ENCODE measurements at regions not wholly inside any gene's neighbourhood (a gene's known extent, or its start where the extent isn't known, plus 50 kb on each side); places are given as distances from the start of the nearest gene placed in this dataset.

DNA sequence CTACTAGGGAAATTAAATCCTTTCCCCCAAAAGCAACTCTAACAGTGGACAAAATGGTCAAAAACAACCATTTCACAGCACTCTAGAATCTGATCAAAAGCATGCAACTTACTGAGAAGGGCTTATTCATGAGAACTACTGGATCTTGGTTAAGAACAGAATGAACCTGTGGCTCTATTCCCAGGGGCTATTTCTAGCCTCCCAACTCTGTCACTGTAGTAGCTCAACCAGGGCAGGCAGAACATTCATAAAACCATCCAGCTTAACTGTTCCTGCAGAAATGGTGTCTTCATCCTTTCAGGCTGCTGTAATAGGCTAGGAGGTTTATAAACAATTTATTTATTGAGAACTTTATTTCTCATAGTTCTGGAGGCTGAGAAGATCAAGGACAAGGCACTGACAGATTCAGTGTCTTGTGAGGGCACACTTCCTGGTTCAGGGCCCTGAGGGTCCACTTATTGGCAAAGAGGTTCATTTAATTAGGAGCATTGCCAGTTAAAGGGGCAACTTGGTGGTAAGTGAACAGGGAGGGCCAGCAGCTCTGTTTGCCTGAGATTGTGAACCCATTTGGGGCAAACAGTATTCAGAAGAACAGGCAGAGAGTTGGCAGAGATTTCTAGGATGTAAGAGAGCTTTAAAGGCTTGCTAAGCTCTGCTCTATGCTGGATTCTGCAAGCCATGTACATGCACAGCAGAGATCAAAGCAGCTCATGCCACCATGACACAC lies 238.5 kb upstream of the FBXL7 start:
- DNase-seq (ENCODE audit: low spot score) = no peak

DNA sequence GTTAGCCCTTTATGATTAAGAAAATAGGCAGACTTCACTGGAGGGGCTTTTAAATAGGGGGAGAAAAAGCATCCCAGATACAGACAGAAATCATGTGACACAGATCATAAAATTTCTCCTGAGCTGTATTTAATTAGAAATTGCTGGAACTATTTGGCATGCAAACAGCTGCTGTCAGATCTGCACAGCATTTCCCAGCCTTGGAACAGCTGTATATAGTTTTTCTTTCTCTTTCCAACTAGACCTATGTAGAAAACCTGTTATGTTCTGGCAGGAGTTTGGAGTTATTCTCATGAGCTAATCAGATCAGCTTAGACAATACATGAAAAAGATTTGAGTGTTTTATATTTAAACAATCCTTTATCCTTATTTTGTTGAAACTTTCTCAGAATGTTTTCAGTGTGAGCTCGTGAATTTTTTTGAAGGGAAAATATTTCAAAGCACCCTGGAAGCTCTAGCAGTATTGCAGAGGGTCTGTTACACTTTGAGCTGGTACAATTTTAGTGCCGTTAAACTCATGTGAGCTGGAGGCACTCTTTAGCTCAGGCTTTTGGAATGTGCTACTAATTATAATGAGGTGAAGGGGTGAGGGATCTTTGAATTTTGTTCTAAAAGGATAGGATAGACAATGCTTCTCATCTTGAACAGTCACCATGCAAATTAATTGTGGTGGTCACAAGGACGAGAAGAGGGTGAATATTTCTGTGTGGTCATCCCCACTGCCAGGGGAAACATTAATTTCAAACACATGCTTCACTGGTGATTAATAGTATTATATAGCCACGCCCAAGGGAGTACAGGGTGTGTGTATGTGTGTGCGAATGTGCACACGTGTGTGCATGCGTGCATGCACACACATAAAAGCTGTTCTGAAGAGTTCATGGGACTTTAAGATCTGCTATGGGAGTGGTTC lies 239.4 kb upstream of the FBXL7 start:
- no peak for DNase-seq (ENCODE audit: low spot score)

DNA sequence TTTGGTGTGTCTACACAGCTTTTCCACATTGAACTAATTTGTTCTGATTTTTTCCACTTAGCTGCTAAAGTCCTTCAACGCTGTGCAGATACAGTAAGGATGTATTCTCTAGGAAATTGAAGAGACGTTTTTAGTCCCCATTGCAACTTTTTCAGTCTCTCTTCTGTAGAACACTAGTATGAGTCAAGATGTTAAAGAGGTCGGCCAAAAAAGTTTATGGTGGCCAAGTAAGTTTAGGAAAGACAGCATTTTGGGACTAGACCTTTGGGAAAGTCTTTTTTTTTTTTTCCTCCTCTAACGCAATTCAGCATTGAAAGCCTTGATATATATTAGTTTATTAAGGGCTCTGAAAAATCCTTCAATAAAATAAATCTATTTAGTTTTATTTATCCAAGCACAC lies 243.5 kb upstream of the FBXL7 start:
- no peak for DNase-seq (ENCODE audit: low spot score)

DNA sequence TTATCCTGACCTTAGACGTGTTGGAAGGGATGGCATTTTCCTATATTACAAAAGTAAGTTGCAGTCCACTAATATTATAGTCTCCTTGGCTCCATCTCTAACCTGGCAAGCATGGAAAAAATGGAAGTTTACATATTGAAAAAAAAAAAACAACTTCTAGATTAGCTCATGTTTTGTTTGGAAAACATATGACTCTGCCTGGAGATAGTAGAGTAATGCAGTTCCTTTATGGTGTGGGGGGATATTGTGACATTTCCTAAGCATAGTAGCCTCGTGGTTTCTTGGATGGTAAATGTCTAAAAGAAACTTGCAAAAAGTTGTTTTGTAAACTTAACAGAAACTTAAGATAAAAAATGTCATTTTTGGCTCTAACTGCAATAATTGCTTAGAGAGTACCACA lies 244.4 kb upstream of the FBXL7 start:
- no peak for DNase-seq (ENCODE audit: low spot score)

DNA sequence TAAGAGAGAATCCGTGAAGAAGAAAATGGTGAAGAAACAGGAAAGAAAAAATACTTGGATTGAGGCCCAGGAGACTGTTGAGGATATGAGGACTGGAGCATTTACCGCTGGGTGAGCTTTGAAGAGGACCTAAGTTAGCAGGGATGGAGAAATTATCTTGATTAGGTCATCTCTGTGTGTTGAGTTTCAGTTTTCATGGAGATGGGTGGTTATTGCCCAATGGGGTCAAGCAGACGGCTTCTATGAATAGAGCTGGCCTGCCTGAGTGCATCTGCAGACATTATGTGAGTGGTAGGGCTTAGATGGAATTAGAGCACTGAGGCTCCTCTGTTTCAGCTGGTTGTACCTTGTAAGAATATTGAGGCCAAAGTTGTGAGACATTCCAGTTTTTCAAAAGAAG lies 245.4 kb upstream of the FBXL7 start:
- no peak for DNase-seq (ENCODE audit: low spot score)

DNA sequence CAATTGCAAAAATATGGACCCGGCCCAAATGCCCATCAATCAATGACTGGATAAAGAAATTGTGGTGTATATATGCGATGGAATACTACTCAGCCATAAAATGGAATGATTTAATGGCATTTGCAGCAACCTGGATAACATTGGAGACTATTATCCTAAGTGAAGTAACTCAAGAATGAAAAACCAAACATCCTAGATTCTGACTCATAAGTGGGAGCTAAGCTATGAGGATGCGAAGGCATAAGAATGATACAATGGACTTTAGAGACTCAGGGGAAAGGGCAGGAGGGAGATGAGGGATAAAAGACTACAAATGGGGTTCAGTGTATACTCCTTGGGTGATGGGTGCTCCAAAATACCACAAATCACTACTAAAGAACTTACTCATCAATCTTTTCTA lies 247.6 kb upstream of the FBXL7 start:
- DNase-seq (ENCODE audit: low spot score) = no peak

DNA sequence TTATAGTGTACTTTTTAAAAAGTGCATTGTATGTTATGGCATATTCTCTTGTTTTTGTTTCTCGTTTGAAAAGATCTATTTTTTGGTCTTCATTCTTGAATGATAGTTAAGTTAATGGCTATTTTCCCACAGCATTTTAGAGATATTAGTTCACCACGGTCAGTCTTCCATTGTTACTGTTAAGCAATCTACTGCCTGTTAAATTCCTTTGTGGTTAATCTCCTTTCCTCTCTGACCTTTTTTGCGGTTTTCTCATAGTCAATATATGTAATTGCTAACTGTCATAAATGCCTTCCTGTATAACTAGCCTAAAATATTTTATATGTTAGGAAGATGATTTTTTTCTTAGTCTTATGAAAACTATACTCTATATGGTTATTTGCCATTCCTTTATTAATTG lies 250.8 kb upstream of the FBXL7 start:
- no peak for DNase-seq (ENCODE audit: low spot score)

DNA sequence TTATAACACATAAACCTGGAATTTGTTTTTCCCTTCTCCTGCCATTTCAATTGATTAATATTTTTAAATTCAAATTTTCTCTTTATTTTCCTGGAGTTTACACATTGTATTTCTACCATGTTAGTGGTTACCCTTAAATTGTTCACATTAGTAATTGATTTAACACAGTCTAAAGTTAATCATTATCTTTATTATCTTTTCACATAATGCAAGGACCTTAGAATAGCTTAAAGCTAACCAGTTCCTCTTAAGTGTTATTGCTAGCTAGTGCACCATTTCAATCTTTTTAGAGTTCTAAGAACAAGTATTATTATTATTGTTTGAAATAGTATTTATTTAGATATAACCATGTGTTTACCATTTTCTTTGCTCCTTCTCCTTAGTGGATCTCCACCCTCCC lies 251.2 kb upstream of the FBXL7 start:
- DNase-seq (ENCODE audit: low spot score) = no peak

DNA sequence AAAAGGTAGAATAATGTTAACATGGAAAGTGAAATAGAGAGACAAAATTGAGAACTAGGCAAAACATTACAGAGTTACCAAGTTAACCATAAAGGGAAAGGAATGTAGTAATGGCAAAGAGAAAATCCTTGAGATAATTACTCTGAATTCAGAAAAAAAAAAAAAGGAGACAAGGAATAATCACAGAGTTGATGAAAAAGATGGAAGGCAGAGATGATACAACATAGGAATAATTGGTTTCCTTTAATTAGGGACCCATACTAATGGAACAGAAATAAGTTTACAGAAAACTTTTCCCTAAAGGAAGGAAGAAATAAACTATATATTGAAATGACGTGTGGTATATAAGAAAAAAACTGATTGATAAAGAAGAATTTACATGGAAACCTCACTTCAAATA lies 254.1 kb upstream of the FBXL7 start:
- no peak for DNase-seq (ENCODE audit: low spot score)

DNA sequence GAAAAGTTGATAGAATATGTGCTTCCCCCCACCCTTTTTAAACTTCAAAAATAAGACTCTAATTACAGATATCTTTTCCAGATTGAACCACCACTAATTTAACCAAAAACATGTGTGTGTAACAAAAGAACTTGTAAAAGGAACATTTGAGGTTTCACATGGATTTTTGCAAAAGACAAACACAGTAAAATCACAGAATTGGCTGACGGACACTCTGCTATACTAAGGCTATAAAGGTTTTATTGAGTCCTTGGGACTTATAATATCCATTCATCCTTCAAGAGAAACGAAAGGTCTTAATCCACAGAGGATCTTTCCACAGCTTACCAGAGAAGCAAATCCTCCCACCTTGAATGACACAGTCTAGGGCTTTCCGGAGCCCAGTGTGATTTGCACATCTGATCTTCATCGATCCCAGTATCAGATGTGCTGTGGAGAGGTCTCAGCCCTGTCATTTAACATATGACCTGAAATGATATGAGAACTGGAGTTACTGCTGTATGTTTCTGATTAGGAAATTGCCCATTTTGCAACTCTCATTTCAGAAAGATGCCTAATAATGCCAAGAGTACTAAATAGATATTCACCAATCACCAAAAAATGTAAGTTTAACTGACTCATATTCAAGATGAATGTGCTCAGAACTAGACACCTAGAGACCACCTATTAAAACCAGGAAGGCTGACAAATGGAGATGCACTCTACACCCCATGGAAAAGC lies 256.5 kb upstream of the FBXL7 start:
- DNase-seq (ENCODE audit: low spot score) = no peak

DNA sequence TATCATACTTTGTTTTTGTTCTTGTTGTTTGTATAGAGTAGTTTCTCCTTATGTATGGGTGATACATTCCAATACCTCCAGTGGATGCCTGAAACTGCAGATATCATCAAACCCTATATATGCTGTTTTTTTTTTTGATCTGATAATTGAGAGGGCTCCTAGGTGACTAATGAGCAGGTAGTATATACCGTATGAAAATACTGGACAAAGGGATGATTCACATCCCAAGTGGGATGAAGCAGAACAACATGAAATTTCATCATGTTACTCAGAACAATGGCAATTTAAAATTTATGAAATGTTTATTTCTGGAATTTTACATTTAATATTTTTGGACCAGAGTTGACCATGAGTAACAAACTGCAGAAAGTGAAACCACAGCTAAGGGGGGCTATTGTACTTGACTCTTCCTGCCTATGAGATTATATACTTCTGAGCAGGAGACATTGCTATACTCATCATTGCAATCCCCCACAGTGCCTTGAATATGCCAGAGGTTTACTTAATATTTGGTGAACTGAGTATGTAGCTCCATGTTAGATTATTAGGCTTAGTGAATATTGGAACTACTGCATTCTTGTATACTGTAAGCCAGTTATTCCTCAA lies 258.7 kb upstream of the FBXL7 start:
- DNase-seq (ENCODE audit: low spot score) = no peak

DNA sequence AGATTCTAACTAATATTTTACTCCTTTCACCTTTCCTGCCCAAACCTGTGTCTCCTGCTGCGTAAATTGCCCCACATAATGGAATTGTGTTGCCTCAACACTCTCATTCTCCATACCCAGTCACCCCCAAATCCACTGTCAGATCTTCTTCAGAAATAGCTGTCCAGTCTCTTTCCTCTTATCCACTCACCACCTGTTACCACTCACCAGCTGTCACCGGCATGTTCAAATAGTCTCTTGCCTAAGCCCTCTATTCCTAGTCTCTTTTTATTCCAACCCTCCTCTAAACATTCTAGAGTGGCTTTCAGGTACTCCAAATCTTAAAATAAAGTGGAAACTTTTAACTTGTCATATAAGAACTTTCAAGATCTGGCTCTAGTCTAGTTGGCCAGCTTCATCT lies 262.0 kb upstream of the FBXL7 start:
- DNase-seq (ENCODE audit: low spot score) = no peak

DNA sequence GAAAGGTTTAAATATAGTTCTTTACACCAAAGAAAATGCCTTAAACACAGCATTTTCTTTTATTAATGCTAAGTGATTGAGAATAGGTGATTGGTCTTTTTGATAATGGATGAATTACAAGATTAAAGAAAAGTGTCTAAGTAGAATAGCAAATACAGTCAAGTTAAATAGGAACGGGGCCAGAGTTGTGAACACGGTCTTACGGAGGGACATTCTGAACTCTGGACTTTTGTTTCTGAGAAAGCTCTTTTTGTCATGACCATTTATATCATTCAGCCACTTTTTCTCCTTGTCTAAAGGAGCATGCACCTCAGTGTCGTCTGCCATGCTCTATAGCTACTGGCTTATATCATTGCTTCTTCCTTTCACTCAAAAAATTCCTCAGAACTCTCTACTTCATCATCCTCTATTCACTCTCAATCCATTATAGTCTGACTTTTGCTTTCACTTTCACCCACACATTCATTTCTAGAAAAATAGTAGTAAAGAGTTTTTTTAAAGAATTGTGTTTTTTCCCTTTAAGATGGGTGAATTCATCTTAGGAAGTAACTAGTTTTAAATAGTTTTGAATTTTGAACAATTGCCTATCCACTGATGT lies 263.0 kb upstream of the FBXL7 start:
- no peak for DNase-seq (ENCODE audit: low spot score)

DNA sequence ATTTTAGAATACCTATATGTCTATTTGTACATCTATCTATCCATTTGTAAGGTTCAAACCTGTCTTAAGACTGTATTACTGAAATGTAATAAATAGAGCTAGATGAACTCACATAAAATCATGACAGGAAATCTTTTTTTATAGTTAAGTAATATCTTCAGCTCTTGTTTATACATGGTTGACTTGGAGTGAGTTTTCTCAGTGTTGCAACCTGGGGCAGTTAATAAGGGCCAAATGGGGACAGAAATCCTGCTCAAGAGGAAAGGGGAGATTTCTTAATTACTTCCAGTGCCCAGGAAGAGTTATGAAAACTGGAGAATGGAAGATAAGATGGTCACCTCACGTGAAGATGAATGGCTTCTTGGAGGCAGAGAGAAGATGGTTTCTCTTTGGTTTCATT lies 265.1 kb upstream of the FBXL7 start:
- DNase-seq (ENCODE audit: low spot score) = no peak

DNA sequence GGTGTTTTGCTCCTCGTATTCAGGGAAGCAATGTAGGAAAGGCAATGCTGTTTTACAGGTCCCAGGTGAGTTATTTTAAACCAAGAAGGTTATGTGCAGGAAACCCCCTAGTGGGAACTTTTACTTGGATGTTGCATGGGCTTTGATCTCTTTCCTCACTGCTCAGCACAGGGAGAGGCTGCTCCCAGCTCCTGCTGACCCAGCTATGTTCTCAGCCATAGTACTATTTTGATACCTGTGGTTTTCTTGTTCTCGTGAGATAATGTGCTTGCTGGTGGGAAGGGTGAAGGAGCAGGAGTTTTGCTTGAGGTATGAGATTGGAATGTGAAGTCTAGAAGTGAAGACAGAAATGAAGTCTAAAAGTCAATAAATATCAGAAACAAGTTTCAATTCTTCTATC lies 265.6 kb upstream of the FBXL7 start:
- no peak for DNase-seq (ENCODE audit: low spot score)

DNA sequence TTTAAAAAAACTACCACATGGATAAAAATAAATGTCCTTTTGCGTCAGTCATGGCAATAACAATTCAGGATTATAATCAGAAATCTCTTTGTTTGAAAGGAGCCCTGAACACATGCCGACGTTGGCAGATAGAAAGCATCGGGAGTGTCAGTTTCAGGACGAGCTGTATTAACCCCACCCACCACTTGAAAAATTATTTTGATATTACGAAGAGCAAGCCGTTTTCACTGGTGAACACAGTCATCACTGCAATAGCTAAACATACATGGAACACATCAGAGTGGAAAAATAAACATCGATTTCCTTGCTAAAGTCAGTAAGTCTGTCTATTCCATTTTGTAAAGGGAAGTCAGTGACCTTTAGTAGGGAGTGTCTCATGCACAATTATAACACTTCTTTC lies 266.4 kb upstream of the FBXL7 start:
- peak; percentile 7 for DNase-seq (ENCODE audit: low spot score)

DNA sequence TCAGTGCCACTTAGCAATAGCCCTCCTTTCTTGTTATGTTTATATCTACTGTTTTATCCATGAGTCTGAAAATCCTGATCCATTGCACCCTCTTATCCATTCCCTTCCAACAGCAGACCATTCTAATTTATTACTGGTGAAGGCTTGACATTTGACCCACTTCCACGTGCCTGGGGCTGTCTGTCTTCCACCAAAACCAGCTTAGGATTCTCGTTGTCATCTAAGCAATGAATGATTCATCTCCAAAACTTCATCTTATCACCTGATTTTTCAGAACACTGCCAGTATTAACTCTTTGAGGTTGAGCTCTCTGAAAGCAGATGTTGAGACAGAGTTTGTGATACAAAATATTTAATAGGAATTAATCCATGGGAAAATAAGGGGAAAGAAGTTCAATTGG lies 277.8 kb upstream of the FBXL7 start:
- DNase-seq (ENCODE audit: low spot score) = no peak

DNA sequence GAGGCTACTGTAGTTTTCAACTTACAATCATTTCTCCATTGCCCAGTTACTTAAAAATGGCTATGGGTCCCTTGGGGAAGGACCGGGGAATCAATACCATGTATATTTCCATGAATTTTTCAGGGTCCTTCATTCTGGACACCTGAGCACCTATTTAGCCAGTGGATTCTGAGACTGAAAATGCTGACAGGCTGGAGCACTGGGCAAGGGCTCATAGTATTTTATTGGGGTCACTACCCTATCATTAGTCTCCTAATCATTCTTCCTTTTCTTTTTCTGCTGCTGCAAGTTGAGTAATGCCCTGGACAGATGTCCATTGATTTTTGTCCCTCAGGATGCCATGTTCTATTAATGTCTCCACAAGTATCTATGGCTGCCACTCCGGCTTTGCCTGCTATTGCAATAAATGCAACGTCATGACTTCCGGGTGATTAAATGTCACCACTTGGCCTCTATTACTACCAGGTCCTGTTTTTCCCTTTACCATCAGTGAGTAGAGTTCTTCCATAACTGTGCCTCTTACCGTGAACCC lies 279.3 kb upstream of the FBXL7 start:
- no peak for DNase-seq (ENCODE audit: low spot score)

DNA sequence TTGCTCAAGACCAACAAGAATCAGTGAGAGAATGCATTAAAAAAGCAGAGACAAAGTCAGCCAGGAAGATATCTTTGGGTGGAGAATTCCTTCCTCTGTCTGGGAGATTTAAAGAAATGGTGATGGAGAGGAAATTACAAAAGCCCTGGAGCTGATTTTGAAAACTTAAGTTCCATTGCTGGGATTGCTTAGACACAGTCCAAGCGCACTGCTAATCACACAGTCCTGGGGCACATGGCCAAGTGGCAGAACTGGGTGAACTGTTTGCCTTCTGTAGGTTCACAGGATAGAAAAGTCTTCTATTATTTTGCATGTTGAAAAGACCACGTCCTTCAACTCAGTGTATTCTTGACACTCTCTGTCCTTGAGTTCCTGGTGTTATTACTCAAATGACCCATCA lies 284.9 kb upstream of the FBXL7 start:
- DNase-seq (ENCODE audit: low spot score) = no peak

DNA sequence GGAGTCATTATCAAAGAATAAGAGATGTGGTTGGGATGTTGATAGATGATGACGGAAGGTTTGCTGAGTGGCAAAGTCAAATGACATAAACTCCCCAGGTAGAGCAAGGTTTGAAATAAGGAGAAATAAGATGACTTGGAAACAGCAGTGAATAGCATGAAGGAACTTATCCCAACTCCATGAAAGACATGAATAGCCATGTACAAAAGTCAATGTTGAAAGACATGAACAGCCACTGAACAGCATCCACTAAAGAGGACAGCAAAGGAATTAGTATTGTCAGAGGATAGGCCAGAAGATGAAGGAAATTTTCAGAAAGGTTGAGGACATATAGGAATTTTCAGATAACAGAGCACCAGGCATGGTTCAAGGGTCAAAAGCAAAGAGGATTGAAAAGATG lies 286.0 kb upstream of the FBXL7 start:
- no peak for DNase-seq (ENCODE audit: low spot score)

DNA sequence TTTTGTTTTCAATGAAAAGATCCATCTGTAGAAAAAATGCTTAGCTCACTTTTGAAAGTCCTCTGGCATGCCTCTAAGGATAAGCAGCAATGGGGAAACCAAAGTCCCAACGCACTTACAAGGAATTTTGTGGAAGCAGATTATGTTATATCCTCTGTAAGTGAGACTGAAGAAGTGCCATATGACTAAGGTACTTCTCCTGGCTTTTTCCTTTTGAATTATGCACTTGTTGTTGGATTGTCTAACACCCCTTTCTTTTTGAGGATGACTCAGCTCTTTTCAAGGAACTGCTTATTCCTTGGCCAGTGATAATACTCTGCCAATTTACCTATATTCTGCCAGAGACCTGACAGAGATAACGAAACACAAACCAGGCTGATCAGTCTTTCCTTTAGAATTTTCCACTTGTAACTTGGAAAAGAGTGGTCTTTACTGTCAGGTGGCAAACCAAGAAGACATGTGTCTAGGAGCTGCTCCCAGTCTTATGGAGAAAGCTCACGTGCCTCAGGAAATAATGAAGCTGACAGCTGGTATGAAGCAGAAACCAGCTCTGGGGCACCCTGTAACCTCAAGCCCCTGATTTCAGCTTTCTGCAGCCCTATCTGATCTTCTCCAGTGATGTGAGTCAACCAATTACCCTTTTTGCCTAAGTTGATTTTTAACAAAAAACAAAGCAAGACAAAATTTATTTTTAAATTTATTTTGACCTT lies 290.8 kb upstream of the FBXL7 start:
- DNase-seq (ENCODE audit: low spot score) = no peak

Measured in AG08396 (cell line).